GF-D8 (cell line): ENCODE measurements at regions not wholly inside any gene's neighbourhood (a gene's known extent, or its start where the extent isn't known, plus 50 kb on each side); places are given as distances from the start of the nearest gene placed in this dataset.
"Not testable (repeated sequence)": the region's sequence is repeated elsewhere in the genome, so short reads cannot be mapped to it uniquely, and the experiment has no call there.

Experiments
- DNase-seq: peaks from one replicate; lab custom pipeline; 2025; lab: John Stamatoyannopoulos, UW

DNA sequence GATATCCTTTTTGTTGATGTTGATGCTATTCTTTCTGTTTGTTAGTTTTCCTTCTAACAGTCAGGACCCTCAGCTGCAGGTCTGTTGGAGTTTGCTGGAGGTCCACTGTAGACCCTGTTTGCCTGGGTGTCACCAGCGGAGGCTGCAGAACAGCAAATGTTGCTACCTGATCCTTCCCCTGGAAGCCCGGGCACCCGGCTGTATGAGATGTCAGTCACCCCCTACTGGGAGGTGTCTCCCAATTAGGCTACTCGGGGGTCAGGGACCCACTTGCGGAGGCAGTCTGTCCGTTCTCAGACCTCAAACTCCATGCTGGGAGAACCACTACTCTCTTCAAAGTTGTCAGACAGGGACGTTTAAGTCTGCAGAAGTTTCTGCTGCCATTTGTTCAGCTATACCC, 383.4 kb downstream of the HLX start:
- DNase-seq: not testable (repeated sequence)

DNA sequence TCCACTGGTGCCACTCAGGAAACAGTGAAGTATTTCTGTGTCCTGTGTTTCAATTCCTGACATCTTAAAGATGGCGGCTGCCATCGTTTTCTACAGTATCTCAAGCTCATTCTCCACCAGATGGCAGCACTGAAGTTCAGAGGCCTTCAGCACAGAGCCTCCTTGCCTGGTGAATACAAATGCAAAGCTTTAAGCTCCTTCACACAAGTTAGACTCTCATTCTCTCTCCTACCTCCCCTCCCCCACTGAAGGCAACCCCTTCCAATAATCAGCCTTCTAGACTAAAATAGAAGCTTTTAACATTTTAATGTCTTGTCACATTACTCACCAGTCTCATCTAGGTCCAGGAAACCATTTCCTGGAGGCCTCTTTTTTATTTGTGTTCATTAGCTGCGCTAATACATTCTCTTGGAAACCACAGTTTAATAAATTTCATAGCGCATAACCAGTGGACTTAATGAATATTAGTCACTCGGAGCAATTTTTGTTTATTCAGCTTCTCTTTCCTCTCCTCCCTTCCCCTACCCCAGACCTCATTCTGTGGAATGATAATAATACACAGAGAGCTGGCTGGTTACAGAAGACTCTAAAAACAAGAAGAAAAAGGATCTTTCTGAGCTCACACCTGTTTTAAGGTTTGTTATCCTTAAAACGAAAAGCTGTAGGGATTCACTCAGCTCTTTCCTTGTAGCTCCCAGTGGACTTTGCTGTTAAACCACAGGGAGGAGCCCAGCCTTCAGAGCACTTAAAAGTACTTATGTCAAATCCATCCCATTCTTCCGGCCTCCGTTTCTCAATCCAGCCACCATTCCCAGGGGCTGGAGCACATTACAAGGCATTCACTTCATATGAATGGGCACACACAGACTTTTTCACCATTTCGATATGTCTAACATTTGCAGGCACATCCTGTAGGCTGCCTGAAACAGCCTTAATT, 384.9 kb downstream of the HLX start:
- no peak for DNase-seq

DNA sequence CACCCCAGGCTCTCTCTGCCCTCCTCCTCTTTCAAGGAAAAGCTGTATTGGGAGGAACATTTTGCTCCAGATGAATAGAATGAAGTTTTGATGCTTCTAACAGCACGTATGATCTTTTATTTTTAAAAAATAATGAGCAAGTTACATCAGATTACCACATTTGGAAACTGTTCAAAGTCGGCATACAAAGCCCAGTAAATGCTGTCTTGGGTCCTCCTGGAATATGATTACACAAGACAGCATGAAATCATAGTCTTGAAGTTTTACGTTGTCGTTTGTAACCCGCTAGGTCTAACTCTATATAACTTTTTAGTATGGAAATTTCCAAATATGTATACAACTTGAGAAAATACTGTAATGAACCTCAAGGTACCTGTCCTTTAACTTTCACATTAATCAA, 385.6 kb downstream of the HLX start:
- DNase-seq: no peak

DNA sequence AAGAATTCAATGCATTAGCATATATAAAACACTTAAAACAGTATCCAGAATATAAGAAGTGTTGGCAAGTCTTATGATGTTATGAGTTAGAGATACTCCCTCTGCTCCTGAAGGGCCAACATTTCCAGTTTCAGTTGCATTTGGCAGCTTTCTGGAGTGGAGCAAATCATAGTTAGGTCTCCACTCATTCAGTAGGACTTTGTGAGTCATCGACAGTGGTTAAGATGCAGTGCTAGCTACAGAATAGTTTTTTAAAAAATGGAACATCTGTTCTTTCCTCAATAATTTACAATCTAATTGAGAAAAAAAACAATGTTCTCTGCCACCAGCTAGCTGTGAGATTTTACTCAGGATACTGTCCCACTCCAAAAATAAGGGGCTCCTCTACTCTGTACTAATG, 389.1 kb downstream of the HLX start:
- DNase-seq: no peak

DNA sequence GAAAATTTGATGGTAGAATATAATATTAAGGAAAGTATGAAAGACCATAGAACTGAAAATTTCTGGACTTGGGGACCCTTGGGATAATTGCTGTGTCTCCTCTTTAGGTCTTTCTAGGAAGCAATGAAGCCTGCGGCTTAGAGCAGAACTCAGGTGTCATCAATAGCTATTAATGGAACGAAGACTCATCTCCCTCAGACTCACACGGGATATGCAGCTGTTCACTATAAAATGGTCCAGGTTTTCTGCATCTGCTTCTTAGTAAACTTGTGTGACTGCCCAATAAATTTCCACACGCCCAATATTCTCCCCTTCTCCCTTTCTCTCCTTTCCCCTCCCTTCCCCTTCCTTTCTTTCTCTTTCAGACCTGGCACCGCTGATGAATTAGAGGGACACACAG, 392.5 kb downstream of the HLX start:
- no peak for DNase-seq

DNA sequence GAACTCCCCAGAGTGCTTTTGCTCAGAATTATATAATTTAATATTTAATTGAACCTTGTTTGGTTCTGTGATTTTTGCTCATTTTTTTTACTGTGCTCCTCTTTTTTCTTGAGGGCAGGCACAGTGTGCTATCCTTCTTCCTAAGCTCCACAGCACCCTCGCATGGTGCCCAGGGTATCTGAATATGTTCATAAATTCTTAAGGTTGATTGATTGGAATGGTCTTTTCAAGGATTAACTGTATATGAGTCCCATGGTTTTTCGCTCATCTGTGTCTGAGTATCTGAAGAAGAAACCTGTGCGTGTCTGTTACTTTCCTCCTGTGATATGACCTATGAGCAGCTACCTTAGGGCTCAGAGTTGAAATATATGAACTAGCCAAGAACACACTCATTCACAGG, 393.7 kb downstream of the HLX start:
- DNase-seq: no peak

DNA sequence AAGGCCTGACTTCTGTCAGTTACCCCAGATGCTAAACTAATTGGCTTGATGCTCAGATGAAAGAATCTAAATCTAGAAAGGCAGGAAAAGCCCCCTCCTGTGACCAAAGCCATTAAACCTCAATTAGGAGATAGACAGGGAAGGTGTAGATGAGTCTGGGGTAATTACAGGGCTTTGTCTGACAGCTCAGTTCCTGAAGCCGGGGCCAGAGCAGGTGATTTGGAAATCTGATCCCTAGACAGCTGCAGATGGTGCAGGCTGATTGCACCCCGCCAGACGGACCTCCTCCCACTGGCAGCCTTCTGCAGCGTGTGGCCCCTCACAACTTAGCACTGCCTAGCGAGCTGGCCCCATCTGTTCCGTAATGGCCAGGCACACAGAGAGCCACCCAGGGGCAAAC, 395.1 kb downstream of the HLX start:
- DNase-seq: no peak

DNA sequence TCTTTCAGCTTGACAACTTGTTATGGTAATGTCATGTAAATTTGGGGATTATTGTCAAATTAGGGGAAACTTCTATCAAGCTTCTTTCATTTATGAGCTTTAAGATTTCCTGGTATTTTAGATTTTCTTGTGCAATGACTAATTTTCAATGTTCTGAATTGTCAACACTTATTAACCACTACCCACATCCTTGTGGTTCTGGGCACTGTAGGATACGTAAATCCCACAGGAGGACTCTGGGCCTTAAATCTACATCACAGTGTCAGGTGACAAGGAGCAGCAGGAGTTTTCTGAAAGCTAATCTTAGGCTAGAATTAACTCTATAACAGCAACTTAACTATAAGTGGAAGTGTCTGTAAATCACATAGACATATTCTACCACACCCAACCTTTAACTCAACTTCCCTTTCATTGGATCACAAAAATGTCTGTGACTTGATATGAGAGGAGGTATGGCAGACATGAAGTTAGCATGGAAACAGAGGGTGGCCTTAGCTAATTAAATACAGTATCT, 397.7 kb downstream of the HLX start:
- no peak for DNase-seq

DNA sequence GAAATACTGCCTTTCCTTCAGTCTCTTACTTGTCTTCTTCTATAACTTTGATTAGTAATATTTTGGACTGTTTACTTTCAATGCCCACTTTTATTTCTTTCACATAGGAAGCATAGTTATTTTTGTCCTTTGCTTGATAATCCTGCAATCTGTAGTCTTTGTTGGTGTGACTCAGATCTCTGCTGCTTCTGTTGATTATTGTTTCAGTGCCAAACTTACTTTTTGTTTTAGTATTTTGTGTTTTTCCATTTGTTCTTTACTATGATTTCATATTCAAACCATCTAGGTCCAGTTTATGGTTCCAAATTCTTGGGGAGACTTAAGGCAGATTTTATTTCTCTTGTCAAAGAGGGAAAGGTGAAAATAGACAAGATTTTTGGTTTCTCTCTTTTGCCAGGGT, 399.9 kb downstream of the HLX start:
- DNase-seq: no peak

DNA sequence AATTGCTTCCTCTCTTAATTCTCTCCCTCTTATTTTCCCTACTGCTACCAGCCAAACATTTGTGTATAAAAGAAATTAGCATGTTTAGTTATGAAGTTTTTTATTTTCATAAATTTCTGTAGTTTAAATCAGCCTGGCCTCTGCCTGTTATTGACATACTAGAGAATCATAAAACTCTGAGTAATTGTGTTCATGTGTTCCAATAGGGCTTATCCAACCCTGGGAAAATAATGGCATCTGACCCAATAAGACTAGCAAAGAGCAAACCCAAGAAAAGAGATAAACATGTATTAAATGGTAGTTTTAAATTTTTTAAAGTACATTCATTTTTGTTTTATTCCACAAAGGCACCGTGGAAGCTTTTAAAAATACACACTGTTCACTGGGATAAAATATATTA, 404.3 kb downstream of the HLX start:
- DNase-seq: no peak

DNA sequence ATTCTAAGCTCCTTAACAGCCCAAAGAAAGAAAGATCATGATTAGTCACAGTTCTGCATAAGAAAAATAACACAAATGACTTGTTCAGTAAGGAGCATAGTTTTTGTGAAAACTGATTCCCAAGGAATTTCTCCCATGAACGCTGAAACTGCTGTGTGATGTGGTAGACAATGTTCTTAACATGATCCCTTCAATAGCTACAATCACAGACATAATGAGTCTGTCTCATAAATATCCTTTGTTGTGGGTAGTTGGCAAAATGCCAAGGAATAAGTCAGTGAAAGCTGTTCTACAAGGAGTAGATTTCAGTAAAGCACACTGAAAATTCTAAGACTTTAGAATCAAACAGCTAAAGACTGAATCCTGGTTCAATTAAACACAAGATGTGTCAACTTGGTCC, 404.8 kb downstream of the HLX start:
- DNase-seq: no peak

DNA sequence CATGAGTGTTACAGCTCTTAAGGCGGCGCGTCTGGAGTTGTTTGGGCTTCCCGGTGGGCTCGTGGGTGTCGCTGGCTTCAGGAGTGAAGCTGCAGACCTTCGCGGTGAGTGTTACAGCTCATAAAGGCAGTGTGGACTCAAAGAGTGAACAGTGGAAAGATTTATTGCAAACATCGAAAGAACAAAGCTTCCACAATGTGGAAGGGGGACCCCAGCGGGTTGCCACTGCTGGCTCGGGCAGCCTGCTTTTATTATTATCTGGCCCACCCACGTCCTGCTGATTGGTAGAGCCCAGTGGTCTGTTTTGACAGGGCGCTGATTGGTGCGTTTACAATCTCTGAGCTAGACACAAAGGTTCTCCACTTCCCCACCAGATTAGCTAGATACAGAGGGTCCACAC, 405.7 kb downstream of the HLX start:
- DNase-seq: not testable (repeated sequence)

DNA sequence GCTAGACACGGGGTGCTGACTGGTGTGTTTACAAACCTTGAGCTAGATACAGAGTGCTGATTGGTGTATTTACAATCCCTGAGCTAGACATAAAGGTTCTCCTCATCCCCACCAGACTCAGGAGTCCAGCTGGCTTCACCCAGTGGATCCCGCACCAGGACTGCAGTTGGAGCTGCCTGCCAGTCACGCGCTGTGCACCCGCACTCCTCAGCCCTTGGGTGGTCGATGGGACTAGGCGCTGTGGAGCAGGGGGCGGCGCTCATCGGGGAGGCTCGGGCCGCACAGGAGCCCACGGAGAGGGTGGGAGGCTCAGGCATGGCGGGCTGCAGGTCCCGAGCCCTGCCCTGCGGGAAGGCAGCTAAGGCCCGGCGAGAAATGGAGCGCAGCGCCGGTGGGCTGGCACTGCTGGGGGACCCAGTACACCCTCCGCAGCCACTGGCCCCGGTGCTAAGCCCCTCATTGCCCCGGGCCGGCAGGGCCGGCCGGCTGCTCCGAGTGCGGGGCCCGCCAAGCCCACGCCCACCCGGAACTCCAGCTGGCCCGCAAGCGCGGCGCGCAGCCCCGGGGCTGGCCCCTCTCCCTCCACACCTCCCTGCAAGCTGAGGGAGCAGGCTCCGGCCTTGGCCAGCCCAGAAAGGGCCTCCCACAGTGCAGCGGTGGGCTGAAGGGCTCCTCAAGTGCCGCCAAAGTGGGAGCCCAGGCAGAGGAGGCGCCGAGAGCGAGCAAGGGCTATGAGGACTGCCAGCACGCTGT, 406.4 kb downstream of the HLX start:
- not testable (repeated sequence) for DNase-seq

DNA sequence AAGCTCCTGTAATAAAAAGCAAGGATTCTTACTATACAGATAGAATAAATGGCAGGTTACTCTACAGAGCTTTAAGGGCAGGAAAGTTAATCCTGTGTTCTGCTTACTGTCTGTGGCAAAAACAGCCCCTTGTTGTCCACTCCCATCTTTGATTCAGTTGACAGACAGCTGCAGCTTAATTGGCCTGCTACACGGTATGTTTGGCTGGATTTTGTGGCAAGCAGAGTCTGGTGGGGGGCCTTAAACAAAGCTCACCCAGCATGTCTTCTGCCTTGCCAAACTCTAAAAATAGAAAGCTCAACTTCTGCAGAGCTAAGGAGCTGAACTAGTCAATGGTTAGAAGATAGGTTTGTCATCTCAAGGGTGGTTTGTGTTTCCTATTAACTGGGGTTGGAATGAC, 407.2 kb downstream of the HLX start:
- no peak for DNase-seq

DNA sequence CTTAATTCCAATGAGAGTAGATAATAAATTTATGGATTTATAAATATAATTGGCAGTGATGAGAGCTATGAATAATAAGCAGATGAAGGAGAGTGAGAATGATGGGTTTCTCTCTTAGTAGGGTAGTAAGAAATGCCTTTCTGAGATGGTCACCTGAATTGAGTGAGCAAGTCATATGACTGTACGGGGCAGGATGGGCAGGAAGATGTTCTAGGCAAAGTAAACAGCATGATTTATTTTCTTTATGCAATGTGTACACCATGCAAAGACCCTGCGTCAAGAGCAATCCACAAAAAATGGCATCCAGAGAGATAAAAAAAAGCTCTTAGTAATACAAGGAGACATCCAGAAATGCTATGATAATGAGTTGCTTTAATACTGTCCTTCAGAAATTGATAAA, 409.9 kb downstream of the HLX start:
- no peak for DNase-seq

DNA sequence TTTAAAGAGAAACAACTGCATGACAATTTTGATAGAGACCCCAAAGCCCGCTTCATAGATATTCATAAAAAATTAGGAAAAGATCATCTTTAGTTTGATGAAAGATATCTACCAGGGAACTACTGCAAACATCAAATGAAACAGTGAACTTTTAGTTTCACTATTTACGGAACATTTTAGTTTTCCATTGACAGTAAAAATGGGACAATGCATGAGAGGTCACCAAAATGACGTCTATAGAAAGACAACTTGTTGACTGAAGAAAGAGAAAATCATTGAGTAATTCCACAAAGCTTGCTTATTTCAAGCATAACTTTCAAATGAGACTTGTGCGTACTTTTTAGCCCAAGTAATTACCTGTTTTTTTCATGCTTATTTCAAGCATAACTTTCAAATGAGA, 411.4 kb downstream of the HLX start:
- no peak for DNase-seq

DNA sequence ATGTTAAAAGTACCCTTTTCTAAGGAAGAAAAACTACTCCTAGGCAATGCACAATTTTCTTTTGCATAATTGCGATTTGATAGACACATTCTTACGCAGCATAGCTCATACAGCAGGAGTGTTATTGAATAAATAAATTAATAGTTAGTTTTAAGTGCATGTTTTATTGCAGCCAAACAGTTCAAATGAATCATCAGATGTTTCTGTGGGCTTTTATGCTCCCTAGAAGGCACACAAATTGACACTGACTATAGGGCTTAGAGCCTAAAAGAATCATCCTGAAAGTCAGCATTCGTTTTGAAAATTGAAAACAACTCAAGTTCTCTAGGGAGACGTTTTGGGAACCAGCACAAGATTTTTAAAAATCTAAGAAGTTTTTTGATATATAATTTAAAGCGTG, 411.9 kb downstream of the HLX start:
- DNase-seq: no peak

DNA sequence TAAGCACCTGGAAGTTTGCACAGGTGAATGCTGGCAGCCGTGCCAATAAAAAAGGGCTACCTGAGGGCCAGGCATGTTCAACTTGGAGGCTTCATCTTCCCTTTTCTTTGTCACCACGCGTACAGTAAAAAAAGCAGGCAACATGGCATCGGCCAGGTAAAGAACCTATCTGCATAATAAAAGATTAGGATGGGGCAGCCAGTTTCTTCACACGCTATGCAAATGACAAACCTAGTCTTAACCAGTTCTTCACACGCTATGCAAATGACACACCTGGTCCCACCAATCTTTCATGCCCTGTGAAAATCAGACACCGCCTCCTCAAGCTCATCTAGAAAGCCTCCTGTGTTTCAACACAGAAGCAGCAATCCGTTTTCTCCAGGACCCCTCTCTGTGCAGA, 413.4 kb downstream of the HLX start:
- no peak for DNase-seq

DNA sequence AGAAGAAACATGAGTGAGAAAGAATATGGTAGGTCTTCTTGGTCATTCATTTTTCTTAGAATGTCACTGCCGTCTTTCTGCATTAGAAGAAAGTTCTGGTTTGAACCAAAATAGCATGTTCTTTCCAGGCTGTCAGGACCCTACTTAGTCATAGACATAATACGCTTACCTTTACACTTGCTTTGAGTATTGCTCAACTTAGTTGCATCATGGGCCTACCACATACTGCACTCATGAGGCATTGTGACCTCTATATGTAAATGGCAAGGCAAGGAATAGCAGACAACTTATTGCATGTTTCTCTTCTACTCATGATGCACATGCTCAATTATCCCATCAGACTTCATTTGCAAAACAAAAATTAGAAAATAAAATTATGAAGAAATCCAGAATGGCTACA, 415.0 kb downstream of the HLX start:
- DNase-seq: no peak

DNA sequence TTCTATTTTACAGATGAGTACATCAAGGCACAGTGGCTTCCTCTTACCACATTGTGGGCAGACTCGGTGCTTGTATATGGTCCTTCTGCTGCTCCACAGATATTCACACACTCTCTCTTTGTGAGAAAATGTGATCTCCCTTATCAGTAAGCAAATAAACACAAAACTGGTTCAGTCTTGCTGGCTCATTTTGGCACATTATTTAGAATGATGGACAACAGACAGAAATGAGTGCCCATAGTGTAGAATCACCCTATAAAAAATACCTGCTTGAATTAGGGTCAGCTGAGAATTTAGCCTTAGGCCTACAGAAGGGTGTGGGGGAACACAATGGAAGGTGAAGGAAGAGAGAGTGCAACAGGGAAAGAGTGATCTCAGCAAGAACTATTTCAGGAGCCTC, 423.1 kb downstream of the HLX start:
- DNase-seq: no peak

DNA sequence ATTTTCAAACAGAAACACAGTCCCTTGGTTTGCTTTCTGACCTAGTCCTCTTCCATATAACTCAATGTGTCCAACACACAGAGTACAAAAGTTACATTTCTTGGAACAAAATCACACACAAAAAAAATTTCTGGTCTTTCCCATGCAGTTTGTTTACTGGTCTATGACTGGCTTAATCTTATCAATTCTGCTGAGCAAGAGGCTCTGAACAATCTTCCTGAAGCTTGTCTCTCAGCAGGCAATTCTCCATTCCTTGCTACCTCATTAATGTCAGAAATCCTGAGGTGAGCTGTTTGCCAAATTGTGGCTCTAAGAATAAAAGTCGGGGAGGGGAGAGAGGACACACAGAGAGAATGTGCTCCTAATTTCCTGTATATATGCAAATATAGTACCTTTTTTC, 423.6 kb downstream of the HLX start:
- no peak for DNase-seq

DNA sequence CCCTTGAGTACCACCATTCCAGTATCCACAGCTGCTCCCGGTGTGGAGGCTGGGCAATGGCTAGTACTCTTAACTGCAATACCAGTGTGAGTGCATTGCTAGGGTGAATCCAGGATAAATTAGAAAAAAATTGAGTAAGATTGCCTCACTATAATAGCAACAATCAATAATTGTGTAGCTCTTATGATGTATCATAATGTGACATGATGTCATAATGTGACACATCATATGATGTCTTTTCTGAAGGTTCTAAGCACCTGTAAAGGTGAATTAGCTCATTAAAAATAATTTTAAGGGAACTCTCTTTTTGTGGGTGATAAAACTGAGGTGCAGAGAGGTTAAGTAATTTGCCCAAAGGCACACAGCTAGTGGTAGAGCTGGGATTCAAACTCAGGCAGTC, 424.4 kb downstream of the HLX start:
- no peak for DNase-seq

DNA sequence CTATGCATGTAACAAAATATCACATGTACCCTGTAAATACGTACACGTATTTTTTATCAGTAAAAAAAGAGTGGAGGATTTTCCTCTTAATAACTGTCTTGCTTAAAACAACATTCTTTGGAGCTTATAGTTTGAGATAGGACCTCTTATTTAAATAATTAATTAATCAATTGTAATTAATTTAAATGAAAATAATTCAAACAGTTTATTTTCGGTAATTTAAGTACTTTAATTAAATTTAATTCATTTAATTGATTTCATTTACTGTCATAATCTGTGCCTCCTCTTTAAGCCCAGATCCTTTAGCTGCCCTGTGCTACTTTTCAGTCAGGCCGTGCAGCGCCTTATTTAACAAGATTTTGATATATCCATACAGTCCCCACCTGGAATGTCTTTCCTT, 427.0 kb downstream of the HLX start:
- no peak for DNase-seq
